ENCODE measurements at regions not wholly inside any gene's neighbourhood (a gene's known extent, or its start where the extent isn't known, plus 50 kb on each side); places are given as distances from the start of the nearest gene placed in this dataset.

DNA sequence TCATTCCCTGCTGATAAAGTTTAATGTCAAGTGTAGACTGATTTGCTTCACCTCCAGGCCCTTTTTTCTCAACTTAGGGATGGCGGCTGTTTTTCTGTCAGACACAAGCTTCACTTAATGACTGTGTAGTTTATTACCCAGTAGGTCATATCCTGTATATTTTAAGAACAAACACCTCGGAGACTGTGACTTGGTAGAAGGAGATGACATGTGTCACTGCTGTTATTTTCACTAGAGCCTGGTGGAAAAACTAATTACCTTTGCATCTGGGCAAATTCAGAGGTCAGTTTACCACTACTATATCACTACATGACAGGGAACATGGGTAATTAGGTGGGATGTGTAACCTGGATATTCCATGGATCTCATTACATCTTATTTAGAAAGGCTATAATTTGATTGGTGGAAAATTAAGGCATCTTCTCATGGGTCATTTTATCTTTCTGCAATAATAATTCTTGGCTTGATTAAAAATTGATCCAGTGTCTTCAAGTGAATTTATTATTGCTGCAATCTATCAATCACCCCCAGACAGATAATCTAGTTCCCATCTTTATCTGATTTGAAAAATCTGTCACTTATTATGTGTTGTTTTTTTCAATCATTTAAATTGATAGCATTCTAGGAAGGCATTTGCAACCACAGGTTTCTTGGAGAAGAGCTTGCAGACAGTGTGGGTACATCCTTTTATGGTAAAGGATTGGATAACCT, 353.8 kb upstream of the SPRED2 start:
- no peaks in the 10 kb centered on the region for H3K4me1 ChIP-seq (ENCODE audit: insufficient read depth)
- H2AFZ ChIP-seq = no peak overlapping the region
- no peak overlapping the region for H3K4me3 ChIP-seq
- WGBS (ENCODE audit: low lambda C conversion rate, missing lambda C conversion rate) = 61% methylated on average over 2 of the region's 2 CpGs
- no peaks in the 10 kb centered on the region for H3K79me2 ChIP-seq
- H3K9me2 ChIP-seq (replicated peaks; ENCODE audit: insufficient read depth) = no peaks in the 10 kb centered on the region
- no peak overlapping the region for H3K4me2 ChIP-seq
- no peak for DNase-seq (ENCODE audit: low spot score)
- no peaks in the 10 kb centered on the region for H4K20me1 ChIP-seq (ENCODE audit: insufficient read depth, poor library complexity, severe bottlenecking)
- no peaks in the 10 kb centered on the region for H3K9me3 ChIP-seq (ENCODE audit: low read depth)
- no peaks in the 10 kb centered on the region for H3K36me3 ChIP-seq (replicated peaks; ENCODE audit: insufficient read depth, low read depth)
- H3K27me3 ChIP-seq = no peaks in the 10 kb centered on the region
- TF ChIP-seq, protein P1, sequence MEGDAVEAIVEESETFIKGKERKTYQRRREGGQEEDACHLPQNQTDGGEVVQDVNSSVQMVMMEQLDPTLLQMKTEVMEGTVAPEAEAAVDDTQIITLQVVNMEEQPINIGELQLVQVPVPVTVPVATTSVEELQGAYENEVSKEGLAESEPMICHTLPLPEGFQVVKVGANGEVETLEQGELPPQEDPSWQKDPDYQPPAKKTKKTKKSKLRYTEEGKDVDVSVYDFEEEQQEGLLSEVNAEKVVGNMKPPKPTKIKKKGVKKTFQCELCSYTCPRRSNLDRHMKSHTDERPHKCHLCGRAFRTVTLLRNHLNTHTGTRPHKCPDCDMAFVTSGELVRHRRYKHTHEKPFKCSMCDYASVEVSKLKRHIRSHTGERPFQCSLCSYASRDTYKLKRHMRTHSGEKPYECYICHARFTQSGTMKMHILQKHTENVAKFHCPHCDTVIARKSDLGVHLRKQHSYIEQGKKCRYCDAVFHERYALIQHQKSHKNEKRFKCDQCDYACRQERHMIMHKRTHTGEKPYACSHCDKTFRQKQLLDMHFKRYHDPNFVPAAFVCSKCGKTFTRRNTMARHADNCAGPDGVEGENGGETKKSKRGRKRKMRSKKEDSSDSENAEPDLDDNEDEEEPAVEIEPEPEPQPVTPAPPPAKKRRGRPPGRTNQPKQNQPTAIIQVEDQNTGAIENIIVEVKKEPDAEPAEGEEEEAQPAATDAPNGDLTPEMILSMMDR (IDR thresholded peaks at IDR 0.05; ENCODE audit: poor library complexity) = no peak
- TF ChIP-seq EZH2phosphoT487 (IDR thresholded peaks at IDR 0.05; ENCODE audit: low read depth, severe bottlenecking, unreplicated experiment) (no peak), EZH2 (IDR thresholded peaks at IDR 0.05; ENCODE audit: borderline replicate concordance) (no peak)
- no peak overlapping the region for H3K27ac ChIP-seq

DNA sequence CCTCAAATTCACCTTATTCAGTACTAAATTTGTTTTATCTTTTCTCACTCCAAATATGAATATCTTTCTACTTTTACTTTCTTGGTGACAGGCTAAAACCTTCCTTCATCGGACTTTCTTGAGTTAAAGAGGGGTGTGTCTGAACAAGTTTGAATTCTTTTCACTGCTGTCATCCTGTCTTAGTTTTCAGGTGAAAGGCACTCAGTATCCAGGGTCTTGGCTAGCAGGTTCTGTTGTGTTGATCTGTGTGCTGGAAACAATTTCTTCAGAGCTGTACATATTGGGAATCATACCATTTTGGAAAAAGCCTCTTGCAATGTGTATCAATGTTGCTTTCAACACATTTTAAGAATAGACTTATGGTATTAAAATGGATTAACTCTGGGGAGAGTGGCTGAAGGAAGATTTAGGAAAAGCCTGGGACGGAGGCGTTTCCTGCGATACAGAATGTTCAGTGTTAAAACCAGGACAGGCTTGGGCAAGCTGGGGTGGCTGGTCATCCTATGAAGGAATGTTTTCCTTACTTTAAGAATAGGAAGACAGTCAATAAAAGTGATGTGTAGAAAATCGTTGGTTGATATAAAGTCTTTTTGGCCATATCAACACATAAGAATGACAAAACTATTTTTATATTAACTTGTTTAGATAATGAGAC, 350.7 kb upstream of the SPRED2 start:
- Histone ChIP-seq H4K20me1 (ENCODE audit: insufficient read depth, poor library complexity, severe bottlenecking) (no peaks in the 10 kb centered on the region), H3K4me2 (no peak overlapping the region), H3K27me3 (no peaks in the 10 kb centered on the region), H3K9me3 (ENCODE audit: low read depth) (no peaks in the 10 kb centered on the region), H3K9me2 (replicated peaks; ENCODE audit: insufficient read depth) (no peaks in the 10 kb centered on the region), H3K79me2 (no peaks in the 10 kb centered on the region), H3K27ac (no peak overlapping the region), H3K4me1 (ENCODE audit: insufficient read depth) (no peaks in the 10 kb centered on the region), H3K36me3 (replicated peaks; ENCODE audit: insufficient read depth, low read depth) (no peaks in the 10 kb centered on the region), H2AFZ (no peak overlapping the region), H3K4me3 (no peak overlapping the region)
- DNase-seq (ENCODE audit: low spot score) = no peak
- 81% methylated on average over 5 of the region's 5 CpGs for WGBS (ENCODE audit: low lambda C conversion rate, missing lambda C conversion rate)
- TF ChIP-seq, protein P1 (IDR thresholded peaks at IDR 0.05; ENCODE audit: poor library complexity) = no peak
- no peak for TF ChIP-seq EZH2 (IDR thresholded peaks at IDR 0.05; ENCODE audit: borderline replicate concordance)
- TF ChIP-seq EZH2phosphoT487 (IDR thresholded peaks at IDR 0.05; ENCODE audit: low read depth, severe bottlenecking, unreplicated experiment) = no peak

DNA sequence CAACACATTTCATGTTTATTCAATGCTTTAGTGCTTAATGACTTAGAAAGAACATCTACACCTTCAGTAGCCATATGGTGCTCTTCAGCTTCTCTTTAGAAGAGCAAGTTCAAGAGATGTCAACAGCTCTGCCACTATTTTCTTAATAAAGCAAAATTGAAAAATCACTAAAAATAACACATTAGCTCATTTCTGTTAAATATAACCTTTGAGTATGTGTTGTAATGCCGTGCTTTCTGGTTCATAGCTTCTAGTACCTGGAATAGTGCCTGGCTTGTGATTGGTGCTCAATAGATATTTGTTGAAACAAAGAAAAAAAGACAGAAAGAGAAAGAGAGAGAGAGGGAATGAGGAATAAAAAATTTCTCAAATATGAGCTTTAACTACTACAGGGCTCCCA, 349.8 kb upstream of the SPRED2 start:
- 83% methylated on average over 1 of the region's 1 CpG for WGBS (ENCODE audit: low lambda C conversion rate, missing lambda C conversion rate)
- no peaks in the 10 kb centered on the region for H3K4me1 ChIP-seq (ENCODE audit: insufficient read depth)
- H4K20me1 ChIP-seq (ENCODE audit: insufficient read depth, poor library complexity, severe bottlenecking) = no peaks in the 10 kb centered on the region
- no peak overlapping the region for H2AFZ ChIP-seq
- no peak overlapping the region for H3K4me2 ChIP-seq
- no peaks in the 10 kb centered on the region for H3K36me3 ChIP-seq (replicated peaks; ENCODE audit: insufficient read depth, low read depth)
- no peak overlapping the region for H3K27ac ChIP-seq
- H3K4me3 ChIP-seq = no peak overlapping the region
- TF ChIP-seq EZH2phosphoT487 (IDR thresholded peaks at IDR 0.05; ENCODE audit: low read depth, severe bottlenecking, unreplicated experiment) = no peak
- TF ChIP-seq EZH2 (IDR thresholded peaks at IDR 0.05; ENCODE audit: borderline replicate concordance) = no peak
- TF ChIP-seq, protein P1 (IDR thresholded peaks at IDR 0.05; ENCODE audit: poor library complexity) = no peak
- H3K9me2 ChIP-seq (replicated peaks; ENCODE audit: insufficient read depth) = no peaks in the 10 kb centered on the region
- no peaks in the 10 kb centered on the region for H3K79me2 ChIP-seq
- no peaks in the 10 kb centered on the region for H3K27me3 ChIP-seq
- DNase-seq (ENCODE audit: low spot score) = no peak
- no peaks in the 10 kb centered on the region for H3K9me3 ChIP-seq (ENCODE audit: low read depth)
